ENCODE measurements at regions not wholly inside any gene's neighbourhood (a gene's known extent, or its start where the extent isn't known, plus 50 kb on each side); places are given as distances from the start of the nearest gene placed in this dataset.

DNA sequence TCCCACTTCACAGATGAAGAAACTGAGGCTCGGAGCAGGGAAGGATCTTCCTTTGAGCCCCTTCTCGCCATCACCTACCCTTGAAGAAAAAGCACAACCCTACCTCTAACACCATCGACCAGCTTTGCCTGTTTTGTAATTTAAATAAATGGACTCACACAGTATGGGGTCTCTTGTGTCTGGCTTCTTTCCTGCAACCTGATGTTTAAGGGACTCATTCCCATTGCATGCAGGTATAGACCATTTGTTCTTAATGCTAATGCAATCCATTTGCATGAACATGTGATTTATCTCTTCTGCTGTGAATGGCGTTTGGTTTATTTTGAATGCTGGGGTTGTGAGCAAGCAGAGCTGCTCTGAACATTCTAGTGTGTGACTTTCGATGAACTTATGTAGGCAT, 150.8 kb upstream of the FOXF1 start:
- TF ChIP-seq EZH2 (IDR thresholded peaks at IDR 0.05; ENCODE audit: low read length, unreplicated experiment), result no peak
- TF ChIP-seq, protein P1, sequence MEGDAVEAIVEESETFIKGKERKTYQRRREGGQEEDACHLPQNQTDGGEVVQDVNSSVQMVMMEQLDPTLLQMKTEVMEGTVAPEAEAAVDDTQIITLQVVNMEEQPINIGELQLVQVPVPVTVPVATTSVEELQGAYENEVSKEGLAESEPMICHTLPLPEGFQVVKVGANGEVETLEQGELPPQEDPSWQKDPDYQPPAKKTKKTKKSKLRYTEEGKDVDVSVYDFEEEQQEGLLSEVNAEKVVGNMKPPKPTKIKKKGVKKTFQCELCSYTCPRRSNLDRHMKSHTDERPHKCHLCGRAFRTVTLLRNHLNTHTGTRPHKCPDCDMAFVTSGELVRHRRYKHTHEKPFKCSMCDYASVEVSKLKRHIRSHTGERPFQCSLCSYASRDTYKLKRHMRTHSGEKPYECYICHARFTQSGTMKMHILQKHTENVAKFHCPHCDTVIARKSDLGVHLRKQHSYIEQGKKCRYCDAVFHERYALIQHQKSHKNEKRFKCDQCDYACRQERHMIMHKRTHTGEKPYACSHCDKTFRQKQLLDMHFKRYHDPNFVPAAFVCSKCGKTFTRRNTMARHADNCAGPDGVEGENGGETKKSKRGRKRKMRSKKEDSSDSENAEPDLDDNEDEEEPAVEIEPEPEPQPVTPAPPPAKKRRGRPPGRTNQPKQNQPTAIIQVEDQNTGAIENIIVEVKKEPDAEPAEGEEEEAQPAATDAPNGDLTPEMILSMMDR (conservative IDR thresholded peaks at IDR 0.05; ENCODE audit: low read depth, low read length), result no peak

Measured in PC-3 (cell line).